ENCODE measurements at regions not wholly inside any gene's neighbourhood (a gene's known extent, or its start where the extent isn't known, plus 50 kb on each side); places are given as distances from the start of the nearest gene placed in this dataset.

DNA sequence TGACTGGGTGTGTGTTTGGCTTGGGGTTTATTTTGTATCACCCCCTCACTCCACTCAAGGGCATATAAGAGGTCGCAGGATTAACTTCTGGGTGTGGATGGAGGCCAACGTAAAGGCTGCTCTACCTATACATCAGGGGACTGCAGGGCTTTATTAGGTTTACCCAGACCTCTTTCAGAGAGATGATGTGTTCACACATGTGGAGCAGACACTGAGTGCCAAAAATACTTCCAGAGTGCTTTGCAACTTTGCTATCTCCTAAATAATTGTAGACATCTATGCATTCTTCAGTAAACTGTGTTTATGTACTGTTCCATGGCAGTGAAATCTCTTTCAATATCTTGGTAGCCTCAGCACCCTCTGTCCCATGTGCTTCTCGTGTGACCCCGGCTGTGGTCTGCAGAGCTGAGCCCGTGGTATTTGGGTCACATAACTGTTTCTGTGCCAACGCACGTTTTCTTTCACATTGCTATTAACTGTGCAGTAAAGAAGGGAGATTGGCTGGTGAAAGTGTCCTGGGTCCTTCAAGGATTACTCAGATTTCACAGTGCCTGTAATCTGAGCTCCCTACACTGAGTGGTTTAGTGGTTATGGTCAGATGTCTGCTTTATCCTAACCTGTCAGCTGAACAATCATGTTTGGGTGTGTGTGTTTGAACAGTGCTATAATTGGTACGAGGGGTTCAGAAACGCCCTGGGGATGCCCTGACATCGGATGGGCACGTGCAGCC, 208.1 kb downstream of the VAPA start:
- DNase-seq (ENCODE audit: low spot score in 2 of 2): no peak
- intact Hi-C loops (cut with DNase I): no loop called here
- no peak overlapping the region for H3K27ac ChIP-seq
- peaks cover 0 to 9% of the 10 kb centered on the region in 2 donors for H3K4me1 ChIP-seq
- TF ChIP-seq, protein P1, sequence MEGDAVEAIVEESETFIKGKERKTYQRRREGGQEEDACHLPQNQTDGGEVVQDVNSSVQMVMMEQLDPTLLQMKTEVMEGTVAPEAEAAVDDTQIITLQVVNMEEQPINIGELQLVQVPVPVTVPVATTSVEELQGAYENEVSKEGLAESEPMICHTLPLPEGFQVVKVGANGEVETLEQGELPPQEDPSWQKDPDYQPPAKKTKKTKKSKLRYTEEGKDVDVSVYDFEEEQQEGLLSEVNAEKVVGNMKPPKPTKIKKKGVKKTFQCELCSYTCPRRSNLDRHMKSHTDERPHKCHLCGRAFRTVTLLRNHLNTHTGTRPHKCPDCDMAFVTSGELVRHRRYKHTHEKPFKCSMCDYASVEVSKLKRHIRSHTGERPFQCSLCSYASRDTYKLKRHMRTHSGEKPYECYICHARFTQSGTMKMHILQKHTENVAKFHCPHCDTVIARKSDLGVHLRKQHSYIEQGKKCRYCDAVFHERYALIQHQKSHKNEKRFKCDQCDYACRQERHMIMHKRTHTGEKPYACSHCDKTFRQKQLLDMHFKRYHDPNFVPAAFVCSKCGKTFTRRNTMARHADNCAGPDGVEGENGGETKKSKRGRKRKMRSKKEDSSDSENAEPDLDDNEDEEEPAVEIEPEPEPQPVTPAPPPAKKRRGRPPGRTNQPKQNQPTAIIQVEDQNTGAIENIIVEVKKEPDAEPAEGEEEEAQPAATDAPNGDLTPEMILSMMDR (IDR thresholded peaks at IDR 0.05): no peak
- H3K27me3 ChIP-seq: no peaks in the 10 kb centered on the region
- no peak overlapping the region for H3K4me3 ChIP-seq
- H3K9me3 ChIP-seq: peaks cover 0 to 6% of the 10 kb centered on the region in 2 donors
- H3K36me3 ChIP-seq: no peaks in the 10 kb centered on the region

DNA sequence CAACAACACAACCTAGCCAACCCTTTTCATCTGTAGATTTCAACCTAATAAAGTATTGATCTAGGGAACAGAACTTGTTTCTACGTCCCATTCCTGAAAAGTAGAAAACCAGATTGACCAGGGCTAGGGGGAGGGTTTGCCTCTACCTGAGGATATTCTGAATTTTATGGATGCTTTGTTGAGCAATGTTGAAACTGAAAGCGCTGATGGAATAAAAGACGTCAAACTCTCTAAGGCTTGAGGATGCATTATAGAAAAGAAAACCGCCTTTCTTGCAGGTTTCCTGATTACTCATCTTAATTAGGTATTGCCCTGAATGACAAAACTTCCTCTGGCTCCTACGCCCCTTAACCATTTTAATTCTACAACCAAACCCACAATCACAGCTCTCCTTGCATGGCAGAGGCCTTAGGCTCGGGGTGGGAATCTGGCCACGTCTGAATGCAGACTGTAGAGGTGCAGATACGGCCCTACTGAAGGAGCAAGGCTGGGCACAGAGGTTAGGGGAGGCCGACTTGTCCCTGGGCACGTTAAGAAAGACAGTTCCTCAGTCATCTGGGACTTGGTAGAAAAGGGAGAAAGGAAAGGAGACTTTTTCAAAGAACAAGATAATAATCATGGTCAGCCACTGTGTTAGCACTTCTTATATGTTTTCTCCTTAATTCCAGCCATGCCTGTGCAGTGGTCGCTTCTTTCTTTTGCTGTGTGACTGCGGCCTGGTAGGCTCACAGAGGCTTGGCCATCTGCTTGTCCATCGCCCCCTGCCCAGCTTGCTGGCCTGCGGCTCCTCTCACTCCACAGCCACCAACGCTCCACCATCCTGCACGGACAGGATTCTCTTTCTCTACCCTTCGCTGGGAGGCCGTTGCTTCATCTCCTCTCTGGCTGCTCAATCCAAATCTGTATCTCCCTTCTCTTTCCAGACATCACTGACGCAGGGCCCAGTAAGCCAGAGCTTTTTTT, 209.5 kb downstream of the VAPA start:
- H3K4me1 ChIP-seq: peaks cover 0 to 9% of the 10 kb centered on the region in 2 donors
- peaks cover 0 to 6% of the 10 kb centered on the region in 2 donors for H3K9me3 ChIP-seq
- no peak overlapping the region for H3K27ac ChIP-seq
- TF ChIP-seq, protein P1 (IDR thresholded peaks at IDR 0.05): no peak
- H3K4me3 ChIP-seq: no peak overlapping the region
- H3K27me3 ChIP-seq: no peaks in the 10 kb centered on the region
- intact Hi-C loops (cut with DNase I): no loop called here
- no peak for DNase-seq (ENCODE audit: low spot score in 2 of 2)
- H3K36me3 ChIP-seq: no peaks in the 10 kb centered on the region

DNA sequence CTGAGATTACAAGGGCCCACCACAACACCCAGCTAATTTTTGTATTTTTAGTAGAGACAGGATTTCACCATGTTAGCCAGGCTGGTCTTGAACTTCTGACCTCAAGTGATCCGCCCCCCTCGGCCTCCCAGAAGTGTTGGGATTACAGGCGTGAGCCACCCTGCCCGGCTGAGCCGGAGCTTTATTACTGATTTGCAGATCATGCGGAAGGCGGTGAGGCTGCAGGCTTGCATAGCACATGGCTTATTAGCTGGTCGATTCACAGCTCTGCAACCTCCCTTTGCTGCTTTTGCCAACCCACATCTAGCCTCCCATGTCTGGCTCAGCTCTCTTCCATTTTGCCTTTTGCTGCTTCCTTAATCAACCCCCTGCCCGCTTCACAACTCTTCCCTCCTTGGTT, 210.3 kb downstream of the VAPA start:
- TF ChIP-seq, protein P1 (IDR thresholded peaks at IDR 0.05): no peak
- no peaks in the 10 kb centered on the region for H3K36me3 ChIP-seq
- H3K27ac ChIP-seq: no peak overlapping the region
- DNase-seq (ENCODE audit: low spot score in 2 of 2): no peak
- intact Hi-C loops (cut with DNase I): no loop called here
- H3K4me3 ChIP-seq: no peak overlapping the region
- no peaks in the 10 kb centered on the region for H3K27me3 ChIP-seq
- H3K4me1 ChIP-seq: peaks cover 0 to 9% of the 10 kb centered on the region in 2 donors
- H3K9me3 ChIP-seq: peaks cover 0 to 6% of the 10 kb centered on the region in 2 donors

DNA sequence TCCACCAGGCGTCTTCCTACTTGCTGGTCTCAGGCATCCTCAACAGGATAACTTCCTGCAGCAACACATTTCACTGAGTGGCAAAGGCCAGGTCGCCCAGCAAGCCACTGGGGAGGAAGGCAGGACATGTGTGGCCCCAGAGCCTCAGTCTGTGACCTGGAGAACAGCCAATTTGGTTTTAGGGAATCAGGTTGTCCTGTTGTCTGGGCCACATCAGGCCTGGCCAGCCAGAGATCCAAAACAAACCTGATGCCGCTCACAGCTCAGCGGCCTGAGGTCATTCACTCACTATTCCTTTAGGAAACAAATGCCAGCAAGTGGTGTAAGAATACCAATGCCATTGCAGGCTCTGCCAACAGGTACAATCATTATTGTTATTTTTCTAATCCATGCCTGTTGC, 210.7 kb downstream of the VAPA start:
- no peak for DNase-seq (ENCODE audit: low spot score in 2 of 2)
- H3K27me3 ChIP-seq: no peaks in the 10 kb centered on the region
- H3K36me3 ChIP-seq: no peaks in the 10 kb centered on the region
- H3K9me3 ChIP-seq: peaks cover 0 to 5% of the 10 kb centered on the region in 2 donors
- no peak overlapping the region for H3K27ac ChIP-seq
- TF ChIP-seq, protein P1 (IDR thresholded peaks at IDR 0.05): no peak
- peaks cover 0 to 9% of the 10 kb centered on the region in 2 donors for H3K4me1 ChIP-seq
- intact Hi-C loops (cut with DNase I): no loop called here
- H3K4me3 ChIP-seq: no peak overlapping the region

DNA sequence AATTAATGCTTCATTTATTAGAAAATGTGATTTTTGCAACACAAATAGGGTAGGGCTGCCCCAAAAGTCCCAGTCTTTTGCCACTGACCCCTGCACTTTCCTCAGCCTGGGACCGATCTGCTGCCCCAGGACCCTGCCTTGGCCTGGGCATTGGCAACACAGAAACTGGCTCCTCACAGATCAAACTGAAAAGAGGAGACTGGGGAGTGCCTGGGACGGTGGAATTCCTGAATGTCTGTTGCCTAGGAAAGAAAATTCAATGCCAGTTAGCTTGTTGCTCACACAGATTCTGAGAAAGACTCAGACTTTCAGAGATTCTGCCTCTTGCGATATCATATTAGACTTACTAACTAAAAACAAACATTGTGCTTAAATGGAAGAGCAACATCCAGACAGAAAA, 211.2 kb downstream of the VAPA start:
- DNase-seq (ENCODE audit: low spot score in 2 of 2): no peak
- intact Hi-C loops (cut with DNase I): no loop called here

More for the DNA sequence above, 211.2 kb downstream of the VAPA start:
- no peaks in the 10 kb centered on the region for H3K36me3 ChIP-seq
- no peaks in the 10 kb centered on the region for H3K27me3 ChIP-seq
- peaks cover 0 to under 1% of the 10 kb centered on the region in 2 donors for H3K9me3 ChIP-seq
- H3K27ac ChIP-seq: no peak overlapping the region
- H3K4me1 ChIP-seq: peaks cover 0 to 9% of the 10 kb centered on the region in 2 donors
- TF ChIP-seq, protein P1 (IDR thresholded peaks at IDR 0.05): no peak
- no peak overlapping the region for H3K4me3 ChIP-seq
